HUES48 (cell line): ENCODE measurements at regions not wholly inside any gene's neighbourhood (a gene's known extent, or its start where the extent isn't known, plus 50 kb on each side); places are given as distances from the start of the nearest gene placed in this dataset.

Source experiments
- H3K27ac ChIP-seq: one replicate; pipeline ENCODE4 v1.7.0; 2013; ENCODE audit warnings: low read depth, low read length, inconsistent platforms
- H3K27me3 ChIP-seq: 2 replicates; pipeline ENCODE4 v1.6.1; 2013; ENCODE audit warnings: mild to moderate bottlenecking, low read length; ENCODE audit not compliant: control insufficient read depth, insufficient read depth
- H3K36me3 ChIP-seq: 2 replicates; pipeline ENCODE4 v1.6.1; 2013; ENCODE audit warnings: low read length; ENCODE audit not compliant: control insufficient read depth, insufficient read depth
- H3K4me1 ChIP-seq: 2 replicates; pipeline ENCODE4 v1.6.1; 2013; ENCODE audit warnings: mild to moderate bottlenecking, low read length; ENCODE audit not compliant: control insufficient read depth, insufficient read depth
- H3K4me3 ChIP-seq: 2 replicates; pipeline ENCODE4 v1.5.1; 2013; ENCODE audit warnings: mild to moderate bottlenecking, low read depth, low read length
- H3K9ac ChIP-seq: 2 replicates; pipeline ENCODE4 v1.6.1; 2013; ENCODE audit warnings: mild to moderate bottlenecking, low read depth, low read length, moderate library complexity
- H3K9me3 ChIP-seq: 2 replicates; pipeline ENCODE4 v1.6.1; 2013; ENCODE audit warnings: low read length; ENCODE audit not compliant: control insufficient read depth, insufficient read depth

- H3K9me3 ChIP-seq: no peaks in the 10 kb centered on the region
- no peak overlapping the region for H3K9ac ChIP-seq
- H3K27me3 ChIP-seq: no peaks in the 10 kb centered on the region
- no peaks in the 10 kb centered on the region for H3K4me1 ChIP-seq
- no peak overlapping the region for H3K4me3 ChIP-seq
- H3K27ac ChIP-seq: no peak overlapping the region
- no peaks in the 10 kb centered on the region for H3K36me3 ChIP-seq
These were observed 1109.2 kb downstream of the RAPGEF2 start for GRCh38 chr4:160212078-160212477.

DNA sequence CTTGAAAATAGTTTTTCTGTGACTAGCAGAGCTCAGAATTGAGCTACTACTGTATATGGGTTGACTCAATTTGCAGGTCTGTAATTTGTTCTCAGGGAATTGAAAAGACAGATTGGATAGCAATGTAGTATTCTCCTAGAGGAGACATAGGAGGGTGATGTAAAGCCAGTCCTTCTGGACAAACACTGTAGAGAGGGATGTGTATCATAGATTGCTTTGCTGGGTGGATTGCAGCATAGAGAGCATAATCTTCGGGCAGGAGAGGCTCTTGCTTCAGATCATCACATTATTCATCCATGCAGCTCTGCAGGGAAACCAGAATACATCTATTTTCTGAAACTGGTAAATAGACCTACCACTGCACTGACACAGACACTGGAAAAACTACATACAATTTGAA lies 1110.5 kb downstream of the RAPGEF2 start:
- no peak overlapping the region for H3K9ac ChIP-seq
- H3K4me3 ChIP-seq: no peak overlapping the region
- no peak overlapping the region for H3K27ac ChIP-seq
- no peaks in the 10 kb centered on the region for H3K9me3 ChIP-seq
- H3K27me3 ChIP-seq: no peaks in the 10 kb centered on the region
- no peaks in the 10 kb centered on the region for H3K36me3 ChIP-seq
- H3K4me1 ChIP-seq: no peaks in the 10 kb centered on the region

- Histone ChIP-seq H3K27me3 (no peaks in the 10 kb centered on the region), H3K9ac (no peak overlapping the region), H3K4me1 (no peaks in the 10 kb centered on the region), H3K4me3 (no peak overlapping the region), H3K9me3 (peaks cover 14% of the 10 kb centered on the region), H3K36me3 (no peaks in the 10 kb centered on the region), H3K27ac (no peak overlapping the region)
These were observed 1114.5 kb downstream of the RAPGEF2 start for GRCh38 chr4:160217352-160217751.

GRCh38 chr4:160224049-160224448 lies 1121.2 kb downstream of the RAPGEF2 start:
- no peak overlapping the region for H3K27ac ChIP-seq
- H3K9ac ChIP-seq: no peak overlapping the region
- peaks cover 11% of the 10 kb centered on the region for H3K9me3 ChIP-seq
- H3K4me3 ChIP-seq: no peak overlapping the region
- no peaks in the 10 kb centered on the region for H3K27me3 ChIP-seq
- H3K4me1 ChIP-seq: no peaks in the 10 kb centered on the region
- H3K36me3 ChIP-seq: no peaks in the 10 kb centered on the region

GRCh38 chr4:160233141-160233540 lies 1130.3 kb downstream of the RAPGEF2 start:
- Histone ChIP-seq H3K4me1 (no peaks in the 10 kb centered on the region), H3K27me3 (no peaks in the 10 kb centered on the region), H3K9ac (no peak overlapping the region), H3K27ac (no peak overlapping the region), H3K9me3 (no peaks in the 10 kb centered on the region), H3K36me3 (no peaks in the 10 kb centered on the region), H3K4me3 (no peak overlapping the region)

DNA sequence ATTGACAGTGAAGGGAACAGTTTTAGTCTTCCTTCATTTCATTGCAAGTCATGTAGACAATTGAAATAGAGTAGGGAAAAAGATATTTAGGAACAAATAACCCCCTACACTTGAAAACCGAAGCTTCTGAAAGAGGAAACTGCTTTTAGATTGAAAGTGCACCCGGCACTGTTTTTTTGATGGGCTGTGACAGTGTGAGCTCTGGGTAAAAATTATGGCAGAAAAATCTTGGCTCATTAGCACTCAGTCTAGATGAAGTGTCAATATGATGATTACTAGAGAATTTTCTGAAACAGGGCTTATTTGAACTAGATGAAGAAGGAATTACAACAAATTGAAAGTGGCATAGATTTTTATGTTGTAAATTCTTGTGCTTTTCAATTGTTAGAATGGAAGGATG lies 1132.4 kb downstream of the RAPGEF2 start:
- H3K9me3 ChIP-seq: no peaks in the 10 kb centered on the region
- H3K36me3 ChIP-seq: no peaks in the 10 kb centered on the region
- H3K27ac ChIP-seq: no peak overlapping the region
- no peak overlapping the region for H3K9ac ChIP-seq
- H3K27me3 ChIP-seq: no peaks in the 10 kb centered on the region
- no peak overlapping the region for H3K4me3 ChIP-seq
- no peaks in the 10 kb centered on the region for H3K4me1 ChIP-seq

DNA sequence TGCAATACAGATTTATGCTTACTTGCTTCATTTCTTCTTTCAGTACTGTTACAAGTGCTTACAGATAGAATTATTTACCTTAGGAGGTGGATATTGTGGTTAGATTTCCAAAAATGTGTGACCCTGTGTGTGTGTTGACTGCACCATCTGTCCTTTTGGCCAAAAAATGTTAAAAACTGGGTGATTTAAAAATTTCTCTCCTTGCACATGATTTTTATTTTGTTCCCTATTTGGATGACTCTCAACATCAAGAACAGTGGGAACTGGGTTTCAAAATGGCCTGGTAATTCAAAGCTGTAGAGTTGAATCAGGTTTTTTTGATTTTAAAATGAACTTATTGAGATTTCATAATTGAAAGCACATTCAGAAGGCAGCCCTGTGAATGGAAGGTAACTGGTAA lies 1132.9 kb downstream of the RAPGEF2 start:
- Histone ChIP-seq H3K4me3 (no peak overlapping the region), H3K36me3 (no peaks in the 10 kb centered on the region), H3K27me3 (no peaks in the 10 kb centered on the region), H3K9ac (no peak overlapping the region), H3K27ac (no peak overlapping the region), H3K4me1 (no peaks in the 10 kb centered on the region), H3K9me3 (no peaks in the 10 kb centered on the region)

DNA sequence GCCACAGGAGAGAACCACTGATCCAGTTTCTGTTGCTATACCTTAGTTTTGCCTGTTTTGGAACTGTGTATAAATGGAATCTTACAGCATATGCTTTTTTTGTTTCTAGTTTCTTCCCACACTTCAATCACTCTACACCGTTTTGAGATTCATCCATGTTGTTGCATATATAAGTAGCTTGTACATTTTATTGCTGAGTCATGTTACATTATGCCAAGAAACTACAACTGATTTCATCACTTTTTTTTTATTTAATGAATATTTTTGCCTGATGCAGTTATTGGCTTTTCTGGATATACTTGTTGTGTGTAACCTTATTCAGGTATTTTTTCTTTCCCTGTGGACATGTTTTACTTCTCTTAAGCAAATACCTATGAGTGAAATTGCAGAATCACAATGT lies 1135.9 kb downstream of the RAPGEF2 start:
- Histone ChIP-seq H3K4me1 (no peaks in the 10 kb centered on the region), H3K9ac (no peak overlapping the region), H3K4me3 (no peak overlapping the region), H3K36me3 (no peaks in the 10 kb centered on the region), H3K27me3 (no peaks in the 10 kb centered on the region), H3K9me3 (no peaks in the 10 kb centered on the region), H3K27ac (no peak overlapping the region)

GRCh38 chr4:160247091-160247656 lies 1144.3 kb downstream of the RAPGEF2 start:
- no peak overlapping the region for H3K9ac ChIP-seq
- H3K36me3 ChIP-seq: no peaks in the 10 kb centered on the region
- H3K9me3 ChIP-seq: no peaks in the 10 kb centered on the region
- no peaks in the 10 kb centered on the region for H3K4me1 ChIP-seq
- no peak overlapping the region for H3K27ac ChIP-seq
- H3K27me3 ChIP-seq: no peaks in the 10 kb centered on the region
- no peak overlapping the region for H3K4me3 ChIP-seq

- H3K27ac ChIP-seq: no peak overlapping the region
- H3K27me3 ChIP-seq: no peaks in the 10 kb centered on the region
- no peak overlapping the region for H3K4me3 ChIP-seq
These were observed 1148.8 kb downstream of the RAPGEF2 start for GRCh38 chr4:160251522-160252170.

DNA sequence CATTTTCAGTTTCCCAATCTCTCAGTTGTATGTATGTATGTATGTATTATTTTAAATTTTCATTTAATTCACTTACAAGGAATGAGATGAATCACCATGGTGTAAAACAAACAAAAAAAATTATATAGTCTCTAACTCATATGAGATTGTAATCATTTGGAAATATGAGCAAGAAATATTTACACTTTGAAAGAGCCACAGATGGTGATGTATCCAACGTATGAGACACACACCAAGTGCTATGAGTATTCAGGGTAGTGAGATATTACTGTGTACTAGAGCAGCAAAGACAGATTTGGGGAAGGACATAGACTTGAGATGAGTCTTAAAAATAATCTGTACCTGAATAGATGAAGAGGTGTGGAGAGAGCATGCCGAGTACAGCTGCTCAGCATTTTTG lies 1154.4 kb downstream of the RAPGEF2 start:
- no peak overlapping the region for H3K27ac ChIP-seq
- H3K9ac ChIP-seq: no peak overlapping the region
- H3K27me3 ChIP-seq: no peaks in the 10 kb centered on the region
- H3K4me1 ChIP-seq: no peaks in the 10 kb centered on the region
- H3K36me3 ChIP-seq: no peaks in the 10 kb centered on the region
- H3K9me3 ChIP-seq: no peaks in the 10 kb centered on the region
- no peak overlapping the region for H3K4me3 ChIP-seq

More at GRCh38 chr4:160251522-160252170, 1148.8 kb downstream of the RAPGEF2 start:
- no peaks in the 10 kb centered on the region for H3K9me3 ChIP-seq
- H3K36me3 ChIP-seq: no peaks in the 10 kb centered on the region
- no peaks in the 10 kb centered on the region for H3K4me1 ChIP-seq
- H3K9ac ChIP-seq: no peak overlapping the region
